ENCODE measurements at regions not wholly inside any gene's neighbourhood (a gene's known extent, or its start where the extent isn't known, plus 50 kb on each side); places are given as distances from the start of the nearest gene placed in this dataset.

GRCh38 chr14:76974365-76974764, 54.1 kb downstream of the IRF2BPL start:
- no peak for TF ChIP-seq CTCF (IDR thresholded peaks at IDR 0.05; ENCODE audit: low read depth, low read length, missing control alignments)
- Histone ChIP-seq H3K27ac (no peak overlapping the region), H3K36me3 (replicated peaks) (no peaks in the 10 kb centered on the region), H3K4me3 (ENCODE audit: low read depth, low read length) (no peak overlapping the region), H3K27me3 (replicated peaks) (no peaks in the 10 kb centered on the region)
- no peak for DNase-seq
- in situ Hi-C loops (cut with HindIII; ENCODE audit: low pct_ligation_motif_present, low sequenced_read_pairs) = no loop called here

GRCh38 chr14:76971549-76971948, 57.0 kb downstream of the IRF2BPL start:
- in situ Hi-C loops (cut with HindIII; ENCODE audit: low pct_ligation_motif_present, low sequenced_read_pairs) = no loop called here
- no peak for TF ChIP-seq CTCF (IDR thresholded peaks at IDR 0.05; ENCODE audit: low read depth, low read length, missing control alignments)
- no peaks in the 10 kb centered on the region for H3K27me3 ChIP-seq (replicated peaks)
- no peak overlapping the region for H3K27ac ChIP-seq
- no peaks in the 10 kb centered on the region for H3K36me3 ChIP-seq (replicated peaks)
- no peak overlapping the region for H3K4me3 ChIP-seq (ENCODE audit: low read depth, low read length)
- DNase-seq = no peak

GRCh38 chr14:76968621-76969063, 59.9 kb downstream of the IRF2BPL start:
- Histone ChIP-seq H3K27me3 (replicated peaks) (no peaks in the 10 kb centered on the region), H3K36me3 (replicated peaks) (no peaks in the 10 kb centered on the region), H3K27ac (no peak overlapping the region), H3K4me3 (ENCODE audit: low read depth, low read length) (no peak overlapping the region)
- TF ChIP-seq CTCF (IDR thresholded peaks at IDR 0.05; ENCODE audit: low read depth, low read length, missing control alignments) = peak; percentile 15
- DNase-seq = no peak
- in situ Hi-C loops (cut with HindIII; ENCODE audit: low pct_ligation_motif_present, low sequenced_read_pairs) = no loop called here

GRCh38 chr14:76967788-76968187, 60.7 kb downstream of the IRF2BPL start:
- in situ Hi-C loops (cut with HindIII; ENCODE audit: low pct_ligation_motif_present, low sequenced_read_pairs) = no loop called here
- H3K4me3 ChIP-seq (ENCODE audit: low read depth, low read length) = no peak overlapping the region
- no peak overlapping the region for H3K27ac ChIP-seq
- no peak for TF ChIP-seq CTCF (IDR thresholded peaks at IDR 0.05; ENCODE audit: low read depth, low read length, missing control alignments)
- DNase-seq = no peak
- no peaks in the 10 kb centered on the region for H3K27me3 ChIP-seq (replicated peaks)
- no peaks in the 10 kb centered on the region for H3K36me3 ChIP-seq (replicated peaks)

GRCh38 chr14:76965232-76965631, 63.3 kb downstream of the IRF2BPL start:
- Histone ChIP-seq H3K36me3 (replicated peaks) (no peaks in the 10 kb centered on the region), H3K4me3 (ENCODE audit: low read depth, low read length) (no peak overlapping the region), H3K27ac (no peak overlapping the region), H3K27me3 (replicated peaks) (no peaks in the 10 kb centered on the region)
- in situ Hi-C loops (cut with HindIII; ENCODE audit: low pct_ligation_motif_present, low sequenced_read_pairs) = no loop called here
- TF ChIP-seq CTCF (IDR thresholded peaks at IDR 0.05; ENCODE audit: low read depth, low read length, missing control alignments) = no peak
- no peak for DNase-seq

GRCh38 chr14:76964695-76965094, 63.8 kb downstream of the IRF2BPL start:
- in situ Hi-C loops (cut with HindIII; ENCODE audit: low pct_ligation_motif_present, low sequenced_read_pairs) = no loop called here
- no peak for DNase-seq
- no peak for TF ChIP-seq CTCF (IDR thresholded peaks at IDR 0.05; ENCODE audit: low read depth, low read length, missing control alignments)
- H3K27me3 ChIP-seq (replicated peaks) = no peaks in the 10 kb centered on the region
- no peak overlapping the region for H3K27ac ChIP-seq
- no peak overlapping the region for H3K4me3 ChIP-seq (ENCODE audit: low read depth, low read length)
- no peaks in the 10 kb centered on the region for H3K36me3 ChIP-seq (replicated peaks)

All from brain microvascular endothelial cell (primary cell).